ENCODE measurements at regions not wholly inside any gene's neighbourhood (a gene's known extent, or its start where the extent isn't known, plus 50 kb on each side); places are given as distances from the start of the nearest gene placed in this dataset.

DNA sequence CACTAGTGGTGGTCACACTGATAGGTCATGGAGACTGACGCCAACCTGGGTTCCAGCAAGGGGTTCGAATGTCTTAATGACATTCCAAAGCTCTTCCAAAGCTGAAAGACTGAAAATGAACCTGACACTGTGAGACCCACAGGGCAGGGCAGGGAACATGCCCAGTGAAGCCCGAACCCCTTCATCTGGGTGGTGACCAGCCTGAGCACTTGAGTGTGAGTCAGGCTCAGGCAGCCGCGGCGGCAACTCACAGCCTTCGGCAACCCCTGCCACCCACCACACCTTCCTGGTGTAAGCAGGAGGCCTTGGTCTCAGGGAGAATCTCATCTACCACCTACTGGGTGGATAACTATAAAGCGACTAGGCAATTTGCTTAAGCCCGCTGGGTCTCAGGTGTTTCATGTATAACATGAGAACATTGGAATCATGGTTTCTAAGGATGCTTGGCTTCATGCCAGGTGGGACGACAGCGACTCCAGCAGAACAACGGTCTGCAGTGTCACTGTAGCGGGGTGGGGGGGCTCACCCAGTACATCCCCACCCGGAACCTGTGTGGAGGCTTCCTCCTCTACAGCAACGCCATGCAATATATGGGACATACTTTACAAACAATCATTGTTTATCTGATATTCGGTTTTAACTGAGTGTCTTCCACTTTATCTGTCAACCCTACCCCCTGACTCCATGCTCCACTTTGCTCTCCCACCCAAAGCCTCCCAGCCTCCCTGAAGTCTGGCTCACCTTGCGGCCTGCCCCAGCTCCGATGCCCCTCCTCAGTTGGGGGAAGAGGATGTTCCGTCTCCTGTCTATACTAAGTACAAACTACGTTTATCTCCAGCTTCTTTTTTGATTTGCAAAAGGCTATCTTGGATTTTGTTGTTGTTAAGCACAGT, 125.0 kb upstream of the MEF2A start:
- DNase-seq (ENCODE audit: low spot score): no peak

DNA sequence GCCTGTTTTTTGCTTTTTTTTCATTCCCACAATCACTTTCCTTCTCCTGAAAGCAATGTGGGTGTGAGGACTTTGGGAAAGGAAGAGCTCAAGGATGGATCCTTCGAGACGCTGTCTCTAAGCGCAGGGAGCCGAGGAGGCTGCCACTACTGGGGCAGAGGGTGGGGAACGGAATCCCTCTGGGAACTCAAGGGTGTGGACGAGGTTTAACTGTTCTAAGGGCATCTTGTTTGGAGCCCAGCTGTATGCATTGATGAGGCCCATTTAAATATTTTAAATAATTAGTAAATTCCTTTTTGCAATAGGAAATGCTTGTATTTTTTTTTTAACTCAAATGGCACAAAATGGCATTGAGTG, 124.4 kb upstream of the MEF2A start:
- DNase-seq (ENCODE audit: low spot score): no peak

DNA sequence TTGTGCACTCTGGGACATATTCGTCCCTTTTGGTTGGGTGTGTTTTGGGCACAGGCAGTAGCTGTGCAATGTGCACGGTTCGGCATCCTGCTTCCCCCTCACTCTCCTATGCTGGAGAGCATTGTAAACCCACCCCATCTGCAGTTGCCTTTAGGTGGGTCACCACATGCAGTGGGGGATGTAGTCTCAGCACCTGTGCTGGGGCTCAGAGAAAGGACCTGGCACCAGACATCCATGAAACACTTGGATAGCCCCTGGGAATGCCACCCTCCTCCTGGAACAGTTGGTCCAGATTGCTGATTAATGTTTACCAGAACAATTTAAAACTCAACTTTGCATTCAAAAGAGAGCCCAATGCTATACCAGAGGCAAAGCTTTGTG, 123.9 kb upstream of the MEF2A start:
- no peak for DNase-seq (ENCODE audit: low spot score)

DNA sequence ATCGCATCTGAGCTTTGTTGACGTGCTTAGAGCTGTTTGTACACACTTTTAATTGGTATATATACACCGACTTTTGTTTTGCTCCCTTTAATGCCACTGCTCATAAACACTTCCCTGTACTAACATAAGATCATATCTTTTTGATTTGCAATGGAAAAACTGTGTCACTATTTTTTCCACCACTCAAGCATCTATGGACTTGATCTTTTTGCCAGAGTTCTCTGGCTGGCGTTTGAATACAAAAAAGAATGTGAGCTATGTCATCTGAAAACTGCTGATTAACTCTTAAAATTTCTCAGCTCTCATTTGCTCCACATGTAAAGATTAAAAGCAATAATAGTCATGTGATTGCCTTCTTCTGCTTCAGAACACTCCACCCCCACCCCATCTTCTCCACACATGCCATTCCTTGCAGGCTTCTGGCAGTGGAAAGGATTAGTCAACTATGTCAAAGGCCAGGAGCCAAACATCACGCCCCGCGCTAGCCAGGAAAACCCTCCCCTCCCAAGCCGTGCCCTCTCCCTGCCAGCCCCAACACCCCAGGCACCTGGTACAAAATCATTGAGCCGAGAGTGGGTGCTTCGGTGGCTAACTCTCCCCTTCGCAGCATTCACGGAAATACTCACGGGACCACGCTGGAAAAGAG, 123.4 kb upstream of the MEF2A start:
- DNase-seq (ENCODE audit: low spot score): peak; percentile 72

DNA sequence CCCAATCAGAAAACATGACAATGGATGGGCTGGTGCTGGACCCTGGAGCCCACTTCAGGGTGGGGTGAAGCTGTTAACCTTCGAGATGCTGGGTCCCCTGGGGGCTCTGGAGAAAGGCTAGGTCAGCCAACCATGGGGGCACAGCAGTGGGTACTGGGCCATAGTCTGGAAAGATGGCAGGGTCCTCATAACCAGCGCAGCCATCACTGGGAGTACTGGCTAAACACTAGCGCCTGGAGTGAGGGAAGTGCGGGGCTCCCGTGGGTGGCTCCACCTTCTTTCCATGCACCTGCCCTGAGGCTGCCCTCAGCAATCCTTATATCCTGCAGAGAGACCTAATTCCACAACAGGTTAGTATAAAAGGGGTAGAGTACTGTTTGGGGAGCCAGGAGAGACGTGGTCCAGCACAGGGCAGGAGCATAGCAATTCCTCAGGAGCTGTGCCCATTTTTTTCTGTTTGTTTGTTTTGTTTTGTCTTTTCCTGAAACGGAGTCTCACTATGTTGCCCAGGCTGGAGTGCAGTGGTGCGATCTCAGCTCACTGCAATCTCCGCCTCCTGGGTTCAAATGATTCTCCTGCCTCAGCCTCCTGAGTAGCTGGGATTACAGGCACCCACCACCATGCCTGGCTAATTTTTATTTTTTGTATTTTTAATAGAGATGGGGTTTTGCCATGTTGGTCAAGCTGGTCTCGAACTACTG, 122.6 kb upstream of the MEF2A start:
- DNase-seq (ENCODE audit: low spot score): no peak

DNA sequence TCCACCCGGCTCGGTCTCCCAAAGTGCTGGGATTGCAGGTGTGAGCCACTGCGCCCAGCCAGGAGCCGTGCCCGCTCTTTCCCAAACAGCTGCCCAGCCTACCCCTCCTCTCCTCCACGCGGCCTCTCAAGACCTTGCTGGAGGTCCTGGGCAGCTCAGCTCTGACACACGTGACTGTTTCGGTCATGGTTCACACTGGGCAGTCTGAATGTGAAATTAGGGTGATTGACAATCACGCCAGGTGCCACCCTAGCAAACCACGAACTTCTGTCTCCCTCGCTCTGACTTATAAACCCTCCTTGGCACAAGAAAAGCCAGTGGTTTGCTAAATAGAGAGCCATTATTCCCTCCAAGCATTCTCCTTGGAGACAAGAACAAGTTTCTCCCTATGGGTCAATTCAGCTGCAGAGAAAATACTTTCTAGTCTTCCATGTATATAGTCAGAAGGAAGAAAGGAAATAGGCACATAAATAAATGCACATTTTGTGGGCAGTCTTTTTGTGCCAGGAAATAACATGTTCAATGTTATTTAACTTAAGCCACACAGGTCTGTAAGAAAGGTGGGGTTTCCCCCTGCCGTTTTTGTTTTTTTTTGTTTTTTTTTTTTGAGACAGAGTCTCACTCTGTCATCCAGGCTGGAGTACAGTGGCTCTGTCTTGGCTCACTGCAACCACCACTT, 121.9 kb upstream of the MEF2A start:
- no peak for DNase-seq (ENCODE audit: low spot score)

DNA sequence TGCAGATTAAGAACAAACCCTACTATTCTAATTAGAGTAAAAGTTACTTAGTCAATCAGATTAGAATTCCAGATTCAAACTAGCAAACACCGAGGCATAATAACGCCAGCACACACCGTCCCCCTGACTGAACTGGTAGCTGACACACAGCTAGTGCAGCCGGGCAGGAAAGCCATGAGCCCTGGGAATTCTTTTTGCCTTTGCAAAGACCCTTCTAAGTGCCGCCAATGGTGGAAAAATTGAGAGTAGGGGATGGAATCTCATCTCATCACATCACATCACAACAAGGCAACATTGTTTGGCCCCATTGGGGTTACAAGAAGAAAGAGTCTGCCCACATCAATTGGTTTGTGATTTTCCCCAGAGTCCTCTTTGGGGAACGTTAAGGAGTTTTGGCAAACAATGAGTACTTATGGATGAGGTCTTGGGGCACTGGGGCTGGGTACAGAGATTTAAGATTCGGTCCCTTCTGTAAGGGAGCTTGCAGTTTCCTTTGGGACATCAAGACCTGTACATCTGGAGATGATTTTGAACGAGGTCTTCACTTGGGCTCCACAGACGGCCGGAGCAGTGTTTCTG, 120.4 kb upstream of the MEF2A start:
- no peak for DNase-seq (ENCODE audit: low spot score)

DNA sequence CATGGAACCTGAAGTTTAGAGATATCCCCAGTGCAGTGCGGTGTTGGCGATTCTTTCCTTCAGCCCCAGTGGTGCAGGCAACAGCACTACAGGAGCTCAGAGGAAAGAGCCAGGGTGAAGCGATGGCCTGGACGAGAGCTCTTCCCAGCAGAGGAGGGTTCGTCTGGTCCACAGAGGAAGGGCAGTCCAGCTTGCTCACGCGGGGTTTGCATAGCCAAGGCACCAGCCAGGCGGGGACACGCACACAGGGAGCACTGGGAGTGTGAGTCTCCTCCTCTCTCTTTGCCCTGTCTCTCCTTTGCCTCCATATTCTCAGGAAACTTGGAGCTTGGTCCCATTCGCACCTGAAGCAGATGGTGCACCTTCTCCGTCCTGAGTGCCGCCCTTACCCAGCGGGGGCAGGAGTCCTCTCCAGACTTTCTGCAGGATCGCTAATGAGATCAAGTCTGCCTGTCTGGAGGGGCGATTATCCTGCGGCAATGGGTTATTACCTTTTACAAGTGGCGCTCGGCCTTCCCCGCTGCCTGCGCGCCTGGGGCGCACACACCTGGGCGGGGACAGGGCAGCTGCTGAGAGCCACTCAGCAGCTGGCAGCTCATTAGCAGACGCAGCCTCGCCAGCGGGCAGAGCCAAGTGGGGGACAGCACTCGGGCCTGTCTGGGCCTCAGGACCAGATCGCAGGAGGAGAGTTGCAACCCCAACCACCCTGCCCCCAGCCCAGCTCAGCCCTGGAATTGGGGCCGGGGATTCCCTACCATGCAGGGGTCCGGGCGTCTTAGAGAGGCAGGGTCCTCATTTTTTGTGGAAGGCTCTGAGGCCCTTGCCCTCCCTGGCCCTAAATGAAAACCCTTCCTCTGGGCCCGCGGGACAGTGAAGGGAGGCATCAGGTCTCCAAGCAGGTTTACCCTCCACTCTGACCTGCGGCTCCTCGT, 119.0 kb upstream of the MEF2A start:
- DNase-seq (ENCODE audit: low spot score): peak; percentile 42

DNA sequence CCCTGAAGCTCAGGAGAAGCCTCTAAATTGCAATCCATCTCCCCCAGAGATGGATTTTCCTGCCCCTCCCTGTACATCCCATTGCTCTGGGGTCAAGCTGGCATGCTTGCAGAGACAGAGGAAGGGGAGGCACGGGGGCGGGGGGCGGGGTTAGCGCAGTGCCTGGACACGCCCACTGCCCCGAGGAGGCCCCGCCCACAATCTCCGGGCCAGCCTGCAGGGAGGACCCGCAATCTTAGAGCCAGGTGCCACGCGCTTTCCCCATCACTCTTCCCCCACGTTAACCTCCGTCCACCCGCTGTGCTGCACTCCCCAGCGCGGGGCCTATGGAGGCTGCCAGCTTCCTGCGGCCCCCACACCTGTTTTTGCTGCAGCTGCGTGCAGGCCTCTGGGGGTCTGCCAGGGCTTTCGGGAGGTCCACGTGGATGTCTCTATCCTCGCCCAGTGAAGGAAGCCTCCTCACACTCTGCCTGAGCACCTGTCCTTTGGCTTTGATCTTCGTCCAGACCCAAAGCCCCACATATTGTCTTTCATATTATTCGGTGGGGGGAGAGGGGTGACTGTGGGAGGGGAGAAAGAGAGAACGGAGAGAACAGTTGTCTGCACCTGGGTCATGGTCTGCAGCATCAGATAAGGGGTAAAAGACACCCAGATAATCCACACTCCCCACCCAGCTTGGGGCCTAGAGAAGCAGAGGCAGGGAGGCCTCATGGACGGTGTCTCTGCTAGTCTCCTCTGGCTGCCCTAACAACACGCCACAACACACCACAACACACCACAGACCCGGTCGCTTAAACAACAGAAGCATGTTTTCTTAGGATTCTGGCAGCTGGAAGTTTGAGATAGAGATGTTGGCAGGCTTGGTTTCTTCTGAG, 118.0 kb upstream of the MEF2A start:
- DNase-seq (ENCODE audit: low spot score): peak; percentile 33

DNA sequence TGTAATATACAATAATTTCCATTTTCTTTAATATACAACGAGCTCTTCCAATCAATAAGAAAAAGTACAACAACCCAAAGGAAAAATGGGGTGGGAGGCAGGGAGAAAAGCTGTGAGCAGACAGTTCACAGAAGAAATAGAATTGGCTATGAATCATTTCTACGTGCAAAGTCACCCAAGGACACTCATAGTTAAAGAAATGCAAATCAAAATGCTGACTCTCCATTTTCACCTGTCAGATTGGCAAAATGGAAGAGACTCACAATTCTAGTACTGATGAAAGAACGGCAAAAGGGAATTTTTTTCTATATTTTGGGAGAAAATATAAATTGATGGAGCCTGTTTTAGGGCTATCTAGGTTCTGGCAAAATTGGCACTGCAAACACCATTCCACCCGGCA, 116.3 kb upstream of the MEF2A start:
- DNase-seq (ENCODE audit: low spot score): no peak

DNA sequence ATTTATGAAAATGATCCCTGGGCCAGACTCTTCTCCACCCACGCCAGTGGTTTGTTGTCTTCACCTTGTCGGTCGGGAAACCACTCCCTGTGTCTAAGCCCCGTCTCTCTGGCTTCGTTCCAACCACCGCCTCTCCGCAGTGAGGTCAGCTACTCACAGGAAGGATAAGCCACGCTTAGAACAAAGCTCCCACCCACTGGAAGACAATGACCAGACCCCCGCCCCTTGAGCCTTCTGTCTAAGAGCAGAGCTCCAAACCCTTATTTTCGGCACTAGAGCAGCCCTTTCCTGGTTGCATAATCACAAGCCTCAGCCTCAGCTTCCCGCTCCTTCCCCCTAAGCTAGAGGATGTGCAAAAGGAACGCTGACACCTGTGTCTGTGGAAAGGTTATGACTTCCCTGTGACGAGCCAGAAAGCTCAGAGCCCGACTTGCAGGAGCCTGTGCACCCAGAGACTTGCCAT, 114.9 kb upstream of the MEF2A start:
- peak; percentile 82 for DNase-seq (ENCODE audit: low spot score)

DNA sequence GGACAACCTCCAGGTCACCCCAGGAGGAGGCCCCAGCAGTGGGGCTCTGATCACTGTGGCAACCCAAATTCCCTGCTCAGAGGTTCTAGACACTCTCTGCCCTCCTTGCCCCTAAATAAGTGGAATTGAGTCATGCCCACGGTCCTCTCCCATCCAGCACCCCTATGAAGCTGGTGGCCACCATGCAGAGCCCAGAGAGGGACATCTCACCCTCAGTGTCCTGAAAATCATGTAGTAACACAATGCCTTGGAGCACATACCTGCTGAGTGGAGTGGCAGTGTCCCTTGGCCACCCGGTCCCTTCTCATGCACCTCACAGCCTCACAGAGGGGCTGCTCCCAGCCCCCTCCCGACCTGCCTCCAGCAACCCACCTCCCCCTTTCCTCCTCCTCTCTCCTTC, 114.3 kb upstream of the MEF2A start:
- peak; percentile 39 for DNase-seq (ENCODE audit: low spot score)

DNA sequence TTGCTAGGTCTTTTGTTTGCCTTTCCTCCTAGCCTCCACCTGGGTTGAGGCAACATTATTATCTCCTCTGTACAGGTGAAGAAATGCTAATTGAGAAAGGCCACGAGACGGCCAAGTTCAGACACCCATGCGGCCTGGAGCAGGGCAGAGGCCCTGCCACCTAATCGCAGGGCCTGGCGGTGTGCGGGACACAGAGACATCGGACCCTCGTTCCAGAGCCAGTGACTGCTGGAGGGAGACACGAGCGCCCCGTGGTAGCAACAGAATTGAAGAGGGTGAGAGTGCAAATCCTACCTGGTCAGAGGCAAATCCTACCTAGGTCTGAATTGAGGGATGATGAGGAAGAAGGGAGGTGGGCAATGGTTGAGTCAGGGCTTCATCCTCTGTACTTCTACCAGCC, 113.8 kb upstream of the MEF2A start:
- peak; percentile 38 for DNase-seq (ENCODE audit: low spot score)

DNA sequence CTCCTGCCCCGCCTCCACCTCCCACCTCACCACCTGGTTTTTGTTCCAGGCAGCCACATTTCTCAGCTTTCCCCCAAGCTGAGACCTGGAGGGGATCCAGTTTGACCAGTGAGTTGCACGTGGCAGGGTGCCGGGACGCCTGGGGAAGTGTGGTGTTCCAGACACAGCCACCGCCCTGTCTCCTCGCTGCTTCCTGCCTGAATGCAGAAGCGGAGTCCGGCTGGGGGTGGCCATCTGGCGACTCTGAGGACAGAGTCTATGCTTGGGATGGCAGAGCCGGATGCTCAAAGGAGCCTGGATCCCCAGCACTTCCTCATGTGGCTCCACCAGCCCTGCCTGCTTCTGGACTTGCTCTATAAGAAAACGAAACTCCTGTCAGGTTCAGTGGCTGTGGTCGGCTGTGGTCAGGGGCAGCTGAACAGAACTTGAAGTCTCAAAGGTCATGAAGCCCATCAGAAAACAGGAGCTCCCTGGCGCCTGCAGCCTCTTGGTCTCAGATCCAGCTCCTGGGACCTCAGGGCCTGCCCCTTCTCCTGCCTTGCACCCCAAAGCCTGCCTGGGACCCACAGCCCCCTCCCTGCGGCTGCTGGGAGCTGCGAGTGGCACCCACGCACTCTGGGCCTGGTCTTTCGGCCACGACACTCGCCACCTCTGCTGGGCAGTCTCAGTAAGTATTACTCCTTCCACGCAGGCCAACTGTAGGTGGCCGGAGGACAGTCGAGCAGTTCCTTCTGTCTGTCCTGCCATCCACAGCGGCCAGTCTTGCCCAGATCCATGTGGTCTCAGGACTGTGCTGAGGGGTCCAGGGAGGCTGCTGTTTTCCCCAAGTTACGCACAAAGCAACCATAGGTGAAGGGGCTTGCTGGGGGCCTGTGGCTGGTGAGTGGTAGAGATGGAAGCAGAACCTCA, 112.8 kb upstream of the MEF2A start:
- peak; percentile 85 for DNase-seq (ENCODE audit: low spot score)

DNA sequence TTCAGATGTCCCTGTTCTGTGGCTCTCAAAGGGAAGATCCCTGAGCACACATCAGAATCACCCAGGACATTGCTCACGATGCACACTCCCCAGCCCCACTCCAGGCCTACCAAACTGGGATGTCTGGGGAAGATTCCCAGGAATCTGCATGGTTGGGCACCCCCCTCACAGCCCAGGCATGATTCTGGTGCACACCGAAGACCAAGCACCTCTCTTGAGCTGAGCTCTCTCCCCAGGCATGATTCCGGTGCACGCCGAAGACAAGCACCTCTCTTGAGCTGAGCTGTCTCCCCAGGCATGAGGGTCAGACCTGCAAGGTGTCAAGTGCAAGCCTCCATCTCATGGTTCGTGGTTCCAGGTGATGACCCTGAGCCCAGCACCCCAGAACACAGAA, 112.2 kb upstream of the MEF2A start:
- DNase-seq (ENCODE audit: low spot score): no peak

DNA sequence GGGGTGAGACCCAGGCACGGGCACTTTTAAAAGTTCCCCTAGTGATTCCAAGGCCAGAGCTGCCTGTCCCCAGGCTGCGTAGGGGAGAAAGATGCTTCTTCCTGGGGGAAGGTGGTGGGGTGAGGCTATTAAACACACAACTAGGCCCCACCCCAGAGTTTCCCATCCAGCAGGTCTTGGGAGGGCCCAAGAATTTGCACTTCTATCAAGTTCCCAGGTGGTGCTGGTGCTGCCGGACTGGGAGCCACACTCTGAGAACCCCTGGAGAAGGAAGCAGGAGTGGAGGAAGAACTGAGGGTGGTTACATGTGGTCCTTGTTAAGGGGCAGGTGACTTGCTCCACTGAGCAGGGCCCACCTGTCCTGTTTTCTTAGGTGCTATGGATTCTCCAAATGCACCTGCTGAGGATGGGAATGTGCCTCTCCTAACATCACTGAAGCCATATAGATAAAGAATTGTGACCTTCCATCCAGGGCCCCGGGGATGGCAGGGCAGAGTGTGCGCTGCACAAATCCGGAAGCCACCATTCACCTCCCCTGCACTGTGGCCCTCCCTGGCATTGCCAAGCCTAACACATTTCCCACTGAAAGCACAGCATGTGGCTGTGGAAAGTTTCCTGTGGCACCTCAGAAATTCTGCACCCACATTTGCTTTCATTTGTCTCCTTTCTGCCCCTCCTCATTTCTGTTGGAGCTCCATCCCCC, 111.5 kb upstream of the MEF2A start:
- no peak for DNase-seq (ENCODE audit: low spot score)

DNA sequence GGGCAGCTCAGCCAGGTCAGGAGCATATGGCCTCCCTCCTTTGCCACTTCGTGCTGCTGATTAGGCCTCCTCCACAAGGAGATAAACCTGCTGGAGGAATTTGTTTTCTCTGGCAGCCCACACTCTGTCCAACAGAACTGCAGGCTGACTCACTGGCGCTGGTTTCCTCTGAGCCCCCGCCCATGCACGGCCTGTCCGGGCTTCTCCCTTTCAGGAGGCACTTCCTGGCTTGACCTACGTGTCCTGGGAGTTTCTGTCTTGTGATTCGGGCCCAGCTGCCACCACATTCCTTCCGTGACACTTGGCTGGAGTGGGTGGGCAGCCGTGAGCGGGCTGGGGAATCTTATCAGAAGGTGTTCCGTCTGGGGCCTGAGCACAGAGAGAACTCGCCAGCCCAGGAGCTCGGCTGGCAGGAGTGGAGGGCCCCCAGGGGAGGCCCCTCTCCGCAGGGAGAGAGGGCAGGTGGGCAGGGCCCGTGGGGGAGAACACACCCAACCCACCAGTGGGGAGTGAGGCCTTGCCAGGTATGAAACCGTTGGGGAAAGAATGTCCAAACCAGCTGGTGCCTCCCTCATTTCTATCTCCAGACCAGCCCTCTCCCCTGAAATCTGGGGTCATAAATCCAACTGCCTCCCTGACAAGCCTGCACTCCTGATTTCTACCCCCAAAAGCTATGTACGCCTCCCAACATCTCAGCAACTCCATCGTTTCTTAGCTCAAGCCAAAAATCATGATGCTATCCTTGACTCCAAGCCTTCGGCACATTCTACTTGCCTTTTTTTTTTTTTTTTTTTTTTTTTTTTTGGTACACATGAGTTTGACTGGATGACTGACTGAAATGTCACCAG, 110.6 kb upstream of the MEF2A start:
- peak; percentile 94 for DNase-seq (ENCODE audit: low spot score)

Measured in ureter (tissue), 1 donor.